GM12891 (cell line): ENCODE measurements at regions not wholly inside any gene's neighbourhood (a gene's known extent, or its start where the extent isn't known, plus 50 kb on each side); places are given as distances from the start of the nearest gene placed in this dataset.

Source experiments
- DNase-seq: peaks from one replicate; pipeline ENCODE4 v3.0.0; 2011; ENCODE audit warnings: low spot score; ENCODE audit not compliant: insufficient read length
- FAIRE-seq: peaks from 2 replicates; lab custom pipeline; 2011; peaks lifted over from hg19 to GRCh38; lab: Jason Lieb, UNC
- PAX5 ChIP-seq: IDR thresholded peaks from 2 replicates; pipeline ENCODE4 v1.6.1; 2011; ENCODE audit warnings: low read length, moderate library complexity, mild to moderate bottlenecking; ENCODE audit not compliant: insufficient read depth, severe bottlenecking
- POLR2A ChIP-seq: IDR thresholded peaks from 2 replicates; pipeline ENCODE4 v1.6.1; 2011; ENCODE audit warnings: low read depth, low read length, control low read depth
- POLR2AphosphoS5 ChIP-seq: IDR thresholded peaks from 2 replicates; pipeline ENCODE4 v1.6.1; 2011; ENCODE audit warnings: low read depth, low read length, control low read depth
- POU2F2 ChIP-seq: IDR thresholded peaks from 2 replicates; pipeline ENCODE4 v1.6.1; 2011; ENCODE audit warnings: low read depth, mild to moderate bottlenecking, control low read depth, low read length, moderate library complexity
- SPI1 ChIP-seq: IDR thresholded peaks from 2 replicates; pipeline ENCODE4 v1.6.1; 2011; ENCODE audit warnings: low read depth, low read length, control low read depth
- TAF1 ChIP-seq: IDR thresholded peaks from 2 replicates; pipeline ENCODE4 v1.6.1; 2011; ENCODE audit warnings: low read depth, low read length, control low read depth

GRCh38 chr9:107153336-107153735, 129.7 kb upstream of the RAD23B start:
- no peak for DNase-seq
- TF ChIP-seq PAX5 (no peak), POU2F2 (no peak), TAF1 (no peak), POLR2AphosphoS5 (no peak), SPI1 (no peak), POLR2A (no peak)
- FAIRE-seq = no peak

- DNase-seq (no peak), FAIRE-seq (no peak)
- TF ChIP-seq POLR2AphosphoS5 (no peak), POLR2A (no peak), PAX5 (no peak), POU2F2 (no peak), SPI1 (no peak), TAF1 (no peak)
These were observed 128.8 kb upstream of the RAD23B start for GRCh38 chr9:107154291-107154690.

GRCh38 chr9:107154766-107155165, 128.3 kb upstream of the RAD23B start:
- no peak for TF ChIP-seq POLR2A
- no peak for TF ChIP-seq POLR2AphosphoS5
- no peak for TF ChIP-seq SPI1
- no peak for TF ChIP-seq TAF1
- TF ChIP-seq POU2F2 = no peak
- no peak for TF ChIP-seq PAX5
- FAIRE-seq (no peak), DNase-seq (no peak)

GRCh38 chr9:107155244-107155817, 127.7 kb upstream of the RAD23B start:
- no peak for TF ChIP-seq PAX5
- no peak for TF ChIP-seq POLR2A
- no peak for TF ChIP-seq POU2F2
- TF ChIP-seq POLR2AphosphoS5 = no peak
- TF ChIP-seq SPI1 = no peak
- TF ChIP-seq TAF1 = no peak
- no peak for FAIRE-seq
- no peak for DNase-seq

- FAIRE-seq (no peak), DNase-seq (no peak)
- TF ChIP-seq TAF1 (no peak), POLR2A (no peak), POLR2AphosphoS5 (no peak), SPI1 (no peak), POU2F2 (no peak), PAX5 (no peak)
These were observed 124.8 kb upstream of the RAD23B start for GRCh38 chr9:107158321-107158720.

GRCh38 chr9:107161338-107161737, 121.7 kb upstream of the RAD23B start:
- FAIRE-seq = no peak
- no peak for DNase-seq
- no peak for TF ChIP-seq POU2F2
- no peak for TF ChIP-seq PAX5
- no peak for TF ChIP-seq POLR2AphosphoS5
- no peak for TF ChIP-seq SPI1
- no peak for TF ChIP-seq POLR2A
- no peak for TF ChIP-seq TAF1

- DNase-seq (no peak), FAIRE-seq (no peak)
- TF ChIP-seq POLR2A (no peak), PAX5 (no peak), SPI1 (no peak), TAF1 (no peak), POU2F2 (no peak), POLR2AphosphoS5 (no peak)
These were observed 119.7 kb upstream of the RAD23B start for GRCh38 chr9:107163370-107163769.

GRCh38 chr9:107169796-107170195, 113.3 kb upstream of the RAD23B start:
- DNase-seq = no peak
- TF ChIP-seq POLR2A = no peak
- TF ChIP-seq TAF1 = no peak
- TF ChIP-seq SPI1 = no peak
- TF ChIP-seq PAX5 = no peak
- no peak for TF ChIP-seq POU2F2
- TF ChIP-seq POLR2AphosphoS5 = no peak
- no peak for FAIRE-seq

GRCh38 chr9:107170801-107171200, 112.3 kb upstream of the RAD23B start:
- FAIRE-seq (no peak), DNase-seq (no peak)
- TF ChIP-seq TAF1 = no peak
- no peak for TF ChIP-seq POLR2AphosphoS5
- TF ChIP-seq POLR2A = no peak
- TF ChIP-seq SPI1 = no peak
- no peak for TF ChIP-seq POU2F2
- no peak for TF ChIP-seq PAX5
